HFF-Myc (cell line): ENCODE measurements at regions not wholly inside any gene's neighbourhood (a gene's known extent, or its start where the extent isn't known, plus 50 kb on each side); places are given as distances from the start of the nearest gene placed in this dataset.

ENCODE experiments used
- DNase-seq: peaks from one replicate; pipeline ENCODE4 v3.0.0-alpha.2; 2011; ENCODE audit warnings: low read depth; ENCODE audit errors: extremely low read depth
- H3K4me3 ChIP-seq: replicated peaks from 2 replicates; pipeline ENCODE4 v1.5.1; 2011; ENCODE audit warnings: low read depth, mild to moderate bottlenecking, control low read depth, low read length
- CTCF ChIP-seq: IDR thresholded peaks from 2 replicates; pipeline ENCODE4 v1.5.1; 2012; ENCODE audit warnings: mild to moderate bottlenecking, low read depth, low read length, control low read depth; ENCODE audit errors: missing control alignments

GRCh38 chr4:112901962-112902411 is 147.5 kb upstream of the ANK2 start:
- no peak for DNase-seq
- TF ChIP-seq CTCF, result no peak
- no peak overlapping the region for H3K4me3 ChIP-seq

- TF ChIP-seq CTCF, result no peak
- no peak overlapping the region for H3K4me3 ChIP-seq
- DNase-seq, result no peak
These were observed 143.7 kb upstream of the ANK2 start for GRCh38 chr4:112905728-112906127.

GRCh38 chr4:112908511-112908910 is 140.9 kb upstream of the ANK2 start:
- no peak for DNase-seq
- TF ChIP-seq CTCF, result no peak
- no peak overlapping the region for H3K4me3 ChIP-seq

GRCh38 chr4:112910109-112910736 is 139.2 kb upstream of the ANK2 start:
- TF ChIP-seq CTCF, result no peak
- DNase-seq, result peak; percentile 38
- no peak overlapping the region for H3K4me3 ChIP-seq

GRCh38 chr4:112916868-112917267 is 132.6 kb upstream of the ANK2 start:
- no peak for TF ChIP-seq CTCF
- no peak for DNase-seq

GRCh38 chr4:112923516-112923915 is 125.9 kb upstream of the ANK2 start:
- TF ChIP-seq CTCF, result no peak
- no peak overlapping the region for H3K4me3 ChIP-seq
- DNase-seq, result no peak

More at GRCh38 chr4:112916868-112917267, 132.6 kb upstream of the ANK2 start:
- H3K4me3 ChIP-seq, result no peak overlapping the region

- TF ChIP-seq CTCF, result no peak
- DNase-seq, result no peak
- no peak overlapping the region for H3K4me3 ChIP-seq
These were observed 122.6 kb upstream of the ANK2 start for GRCh38 chr4:112926819-112927218.
